Kasumi-1 (cell line): ENCODE measurements at regions not wholly inside any gene's neighbourhood (a gene's known extent, or its start where the extent isn't known, plus 50 kb on each side); places are given as distances from the start of the nearest gene placed in this dataset.

Source experiments
- DNase-seq, 2 experiments: peaks; one replicate each; lab custom pipeline; 2025; lab: John Stamatoyannopoulos, UW

- no peak for DNase-seq
These were observed 64.0 kb upstream of the CHRM3 start for GRCh38 chr1:239322369-239322768.

GRCh38 chr1:239321877-239322276 lies 64.5 kb upstream of the CHRM3 start:
- no peak for DNase-seq

GRCh38 chr1:239317948-239318347 lies 68.4 kb upstream of the CHRM3 start:
- DNase-seq = no peak

GRCh38 chr1:239315631-239316217 lies 70.6 kb upstream of the CHRM3 start:
- DNase-seq = no peak

- DNase-seq = no peak
These were observed 75.0 kb upstream of the CHRM3 start for GRCh38 chr1:239311331-239311730.

- DNase-seq = peak; percentile 41 to 50
These were observed 77.6 kb upstream of the CHRM3 start for GRCh38 chr1:239308701-239309333.

GRCh38 chr1:239307886-239308285 lies 78.5 kb upstream of the CHRM3 start:
- DNase-seq = no peak

GRCh38 chr1:239306426-239306825 lies 79.9 kb upstream of the CHRM3 start:
- no peak for DNase-seq

GRCh38 chr1:239303289-239303688 lies 83.1 kb upstream of the CHRM3 start:
- DNase-seq = no peak

- DNase-seq = no peak
These were observed 83.7 kb upstream of the CHRM3 start for GRCh38 chr1:239302696-239303095.

GRCh38 chr1:239301251-239301650 lies 85.1 kb upstream of the CHRM3 start:
- DNase-seq = no peak

GRCh38 chr1:239297910-239298309 lies 88.5 kb upstream of the CHRM3 start:
- no peak for DNase-seq

GRCh38 chr1:239293350-239294110 lies 92.8 kb upstream of the CHRM3 start:
- DNase-seq = no peak

GRCh38 chr1:239288820-239289554 lies 97.4 kb upstream of the CHRM3 start:
- no peak for DNase-seq

- no peak for DNase-seq
These were observed 99.1 kb upstream of the CHRM3 start for GRCh38 chr1:239287296-239287695.

- DNase-seq = no peak
These were observed 103.2 kb upstream of the CHRM3 start for GRCh38 chr1:239283216-239283615.

GRCh38 chr1:239282411-239282810 lies 104.0 kb upstream of the CHRM3 start:
- no peak for DNase-seq

GRCh38 chr1:239276051-239276450 lies 110.3 kb upstream of the CHRM3 start:
- peak; percentile 38 to 61 for DNase-seq

GRCh38 chr1:239274242-239274830 lies 112.0 kb upstream of the CHRM3 start:
- DNase-seq = no peak

- DNase-seq = no peak
These were observed 115.9 kb upstream of the CHRM3 start for GRCh38 chr1:239270509-239270908.

GRCh38 chr1:239269706-239270105 lies 116.7 kb upstream of the CHRM3 start:
- DNase-seq = no peak

GRCh38 chr1:239268941-239269340 lies 117.4 kb upstream of the CHRM3 start:
- DNase-seq = no peak
